Right cardiac atrium (tissue), 5 donors: ENCODE measurements at regions not wholly inside any gene's neighbourhood (a gene's known extent, or its start where the extent isn't known, plus 50 kb on each side); places are given as distances from the start of the nearest gene placed in this dataset.

Experiments used
- ATAC-seq, 2 donors: fragments of 200-7000 bp; cut with Tn5 transposase; one replicate each; pipeline versions ENCODE4 v1.8.0 to v1.9.1; 2020; ENCODE audit warnings: moderate library complexity in 2 of 2, mild to moderate bottlenecking in 1 of 2
- DNase-seq, 3 donors: peaks; one replicate each; pipeline ENCODE4 v3.0.0-alpha.2; 2020
- H3K27ac ChIP-seq: one replicate; pipeline ENCODE4 v1.5.1; 2013; ENCODE audit warnings: mild to moderate bottlenecking, low read length, control low read depth, moderate library complexity
- H3K27me3 ChIP-seq: one replicate; pipeline ENCODE4 v1.6.1; 2013; ENCODE audit not compliant: control insufficient read depth, insufficient read depth
- H3K4me1 ChIP-seq: one replicate; pipeline ENCODE4 v1.6.1; 2013; ENCODE audit warnings: low read length; ENCODE audit not compliant: control insufficient read depth, insufficient read depth
- H3K4me3 ChIP-seq: one replicate; pipeline ENCODE4 v1.5.1; 2013; ENCODE audit warnings: low read length, control low read depth
- H3K9me3 ChIP-seq: one replicate; pipeline ENCODE4 v1.6.1; 2013; ENCODE audit warnings: low read length; ENCODE audit not compliant: control insufficient read depth
- WGBS: extraction: QIAGEN DNeasy Blood & Tissue Kit; methylation state at CpG from one replicate; pipeline ENCODE4 v1.1.7; 2013; 5-methylcytosine and 5-hydroxymethylcytosine counted together
- intact Hi-C, 4 donors: fragments of 100-400 bp; cut with DNase I; formaldehyde crosslinking; loops; one replicate each; pipeline versions ENCODE4 v1.11.0 to v1.14.0; 2022 to 2023
- donor health status: healthy with polysubstance abuse.
- donor health status: DM: no; HTN: yes; CAD: no.
- donor health status: DM: no; HTN: no; CAD: no.
- donor health status: DM: no; HTN: yes; CAD: no; lungs with severe emphysema.
- donor health status: DM: yes; HTN: yes; CAD: no.

DNA sequence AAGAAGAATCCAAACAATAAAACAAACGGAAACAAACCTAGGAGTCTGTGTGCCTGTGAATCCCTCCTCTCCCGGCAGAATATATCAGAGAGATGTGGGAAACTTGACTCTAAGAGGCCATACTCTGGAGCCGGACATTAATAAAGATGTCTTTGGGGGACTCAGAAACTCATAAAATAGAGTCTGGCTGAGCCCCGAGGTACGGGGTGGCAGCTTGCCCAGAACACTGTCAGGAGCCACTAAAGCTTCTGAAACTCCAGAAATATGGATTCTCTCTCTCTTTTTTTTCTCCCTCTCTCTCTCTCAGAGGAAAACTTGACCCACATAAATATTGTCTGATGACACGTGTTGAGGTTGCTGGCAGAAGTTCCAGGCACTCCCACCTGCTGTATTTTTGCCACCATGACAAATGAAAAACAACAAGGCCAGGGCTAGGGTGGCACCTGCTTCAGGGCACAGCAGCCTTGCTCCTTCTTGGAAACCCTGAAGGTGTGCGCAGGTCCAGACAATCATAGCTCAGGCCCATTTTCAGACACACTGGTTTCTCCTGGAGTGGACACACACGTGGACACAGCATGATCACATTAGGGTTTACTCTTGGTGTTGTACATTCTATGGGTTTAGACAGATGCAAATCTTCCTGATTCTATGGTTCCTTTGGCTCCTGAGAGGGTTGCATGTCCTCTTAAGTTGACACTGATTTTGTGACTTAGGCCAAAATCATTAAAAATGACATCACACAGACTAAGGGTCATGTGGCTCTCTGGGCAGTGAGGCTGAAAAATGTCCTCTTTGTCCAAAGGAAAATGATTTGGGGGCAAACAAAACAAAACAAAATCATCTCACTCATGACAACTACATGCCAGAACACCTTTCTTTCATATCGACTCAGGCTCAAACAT, 282.6 kb upstream of the IRX3 start:
- Histone ChIP-seq H3K27ac (no peak overlapping the region), H3K4me1 (peaks cover 2% of the 10 kb centered on the region), H3K4me3 (no peak overlapping the region), H3K27me3 (no peaks in the 10 kb centered on the region), H3K9me3 (no peaks in the 10 kb centered on the region)
- ATAC-seq (no peak), DNase-seq (peak in 1 of 3 donors; percentile 66)
- intact Hi-C loops = no loop called here
- WGBS = 60% methylated on average over 9 of the region's 9 CpGs

- H3K4me3 ChIP-seq = no peak overlapping the region
- 84% methylated on average over 4 of the region's 4 CpGs for WGBS
- H3K27me3 ChIP-seq = no peaks in the 10 kb centered on the region
- intact Hi-C loops = no loop called here
- no peaks in the 10 kb centered on the region for H3K9me3 ChIP-seq
- no peak overlapping the region for H3K27ac ChIP-seq
- ATAC-seq (no peak), DNase-seq (no peak)
- H3K4me1 ChIP-seq = peaks cover 2% of the 10 kb centered on the region
Measured at GRCh38 chr16:54564841-54565240, 278.3 kb upstream of the IRX3 start.

GRCh38 chr16:54554581-54554980, 268.0 kb upstream of the IRX3 start:
- no peak for ATAC-seq
- no peak for DNase-seq
- Histone ChIP-seq H3K27me3 (no peaks in the 10 kb centered on the region), H3K9me3 (no peaks in the 10 kb centered on the region), H3K27ac (no peak overlapping the region), H3K4me1 (no peaks in the 10 kb centered on the region), H3K4me3 (no peak overlapping the region)
- intact Hi-C loops = no loop called here
- WGBS = 82% methylated on average over 3 of the region's 3 CpGs

- H3K27me3 ChIP-seq = no peaks in the 10 kb centered on the region
- ATAC-seq (no peak), DNase-seq (no peak)
- intact Hi-C loops = no loop called here
- no peak overlapping the region for H3K27ac ChIP-seq
- 89% methylated on average over 7 of the region's 7 CpGs for WGBS
- H3K4me1 ChIP-seq = no peaks in the 10 kb centered on the region
- no peak overlapping the region for H3K4me3 ChIP-seq
- H3K9me3 ChIP-seq = no peaks in the 10 kb centered on the region
Measured at GRCh38 chr16:54548281-54548680, 261.7 kb upstream of the IRX3 start.

DNA sequence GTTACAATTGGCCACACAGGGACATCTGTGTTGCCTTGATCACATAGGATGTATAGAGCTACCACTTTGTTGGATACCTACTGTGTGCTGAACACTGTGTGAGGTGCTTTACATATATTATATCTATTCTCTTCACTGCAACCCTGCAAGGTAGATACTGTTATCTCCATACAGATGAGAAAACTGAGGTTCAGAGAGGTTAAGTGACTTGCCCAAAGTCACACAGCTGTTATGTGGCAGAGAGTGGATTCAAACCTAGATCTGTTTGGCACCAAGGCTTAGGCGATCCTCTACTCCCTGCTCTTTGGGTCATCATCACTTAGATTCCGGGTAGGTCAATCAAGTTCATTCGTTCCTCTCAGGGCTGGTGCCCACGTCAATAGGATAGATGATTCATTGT, 260.5 kb upstream of the IRX3 start:
- Histone ChIP-seq H3K4me3 (no peak overlapping the region), H3K4me1 (no peaks in the 10 kb centered on the region), H3K27ac (no peak overlapping the region), H3K9me3 (no peaks in the 10 kb centered on the region), H3K27me3 (no peaks in the 10 kb centered on the region)
- ATAC-seq (no peak), DNase-seq (no peak)
- intact Hi-C loops = no loop called here
- WGBS = 73% methylated on average over 4 of the region's 4 CpGs

DNA sequence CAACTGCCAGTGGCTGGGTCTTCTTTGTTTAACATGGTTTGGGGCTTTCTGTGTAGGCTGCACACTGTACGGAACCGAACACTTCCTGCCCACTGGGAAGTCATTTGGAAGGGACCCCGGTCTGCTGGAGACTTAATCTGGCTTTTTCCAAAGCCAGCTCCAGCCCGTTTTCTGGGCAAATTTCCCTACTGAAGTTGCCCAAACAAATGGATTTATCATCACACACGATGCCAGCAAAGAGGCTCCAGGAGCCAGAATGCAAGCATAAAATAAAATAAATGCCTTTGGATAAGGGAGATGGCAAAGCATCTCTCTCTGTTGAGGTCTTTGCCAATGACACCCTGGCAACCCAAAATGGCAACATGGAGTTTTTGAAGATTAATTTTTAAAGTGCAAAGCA, 259.9 kb upstream of the IRX3 start:
- no peaks in the 10 kb centered on the region for H3K27me3 ChIP-seq
- no peaks in the 10 kb centered on the region for H3K4me1 ChIP-seq
- DNase-seq = peak in 2 of 3 donors; percentile 47 to 49
- no peak overlapping the region for H3K27ac ChIP-seq
- intact Hi-C loops = no loop called here
- ATAC-seq = no peak
- H3K4me3 ChIP-seq = no peak overlapping the region
- no peaks in the 10 kb centered on the region for H3K9me3 ChIP-seq
- WGBS = 23% methylated on average over 5 of the region's 5 CpGs

- no peak for DNase-seq
- 44% methylated on average over 14 of the region's 14 CpGs for WGBS
- no peak overlapping the region for H3K27ac ChIP-seq
- H3K27me3 ChIP-seq = no peaks in the 10 kb centered on the region
- H3K4me1 ChIP-seq = no peaks in the 10 kb centered on the region
- H3K4me3 ChIP-seq = no peak overlapping the region
- ATAC-seq = no peak
- H3K9me3 ChIP-seq = no peaks in the 10 kb centered on the region
- intact Hi-C loops = no loop called here
Measured at GRCh38 chr16:54545854-54546511, 259.4 kb upstream of the IRX3 start.

DNA sequence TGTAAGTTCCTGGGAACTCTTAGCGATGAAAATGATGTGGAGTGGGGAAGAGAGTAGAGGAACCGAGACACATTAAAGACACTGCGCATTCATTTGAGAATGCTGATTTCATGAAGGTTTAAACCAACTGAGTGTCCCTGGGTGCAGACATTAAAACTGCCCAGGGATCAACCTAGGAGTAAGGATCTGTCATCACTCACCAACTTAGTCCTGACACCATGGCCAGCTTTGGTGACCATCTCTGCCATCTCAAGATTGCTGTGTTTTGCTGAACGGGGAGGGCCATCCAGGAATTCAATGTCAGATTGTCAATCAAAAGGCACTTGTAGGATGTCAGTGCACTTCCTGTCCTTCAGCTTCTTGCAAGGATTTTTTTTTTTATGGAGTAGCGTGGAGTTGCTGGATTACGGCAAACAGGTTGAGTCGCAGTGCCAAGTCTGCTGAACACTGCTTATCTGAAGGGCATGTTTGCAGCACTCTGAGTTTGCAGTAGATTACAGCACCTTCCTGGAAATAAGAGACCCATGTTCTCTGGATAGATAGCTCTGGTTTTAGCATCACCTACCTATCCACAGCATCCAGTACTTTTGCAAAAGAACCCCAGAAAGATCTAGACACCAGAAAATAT, 258.1 kb upstream of the IRX3 start:
- H3K27ac ChIP-seq = no peak overlapping the region
- 56% methylated on average over 7 of the region's 7 CpGs for WGBS
- no peaks in the 10 kb centered on the region for H3K4me1 ChIP-seq
- no peaks in the 10 kb centered on the region for H3K27me3 ChIP-seq
- DNase-seq = no peak
- ATAC-seq = no peak
- H3K4me3 ChIP-seq = no peak overlapping the region
- H3K9me3 ChIP-seq = no peaks in the 10 kb centered on the region
- intact Hi-C loops = no loop called here

DNA sequence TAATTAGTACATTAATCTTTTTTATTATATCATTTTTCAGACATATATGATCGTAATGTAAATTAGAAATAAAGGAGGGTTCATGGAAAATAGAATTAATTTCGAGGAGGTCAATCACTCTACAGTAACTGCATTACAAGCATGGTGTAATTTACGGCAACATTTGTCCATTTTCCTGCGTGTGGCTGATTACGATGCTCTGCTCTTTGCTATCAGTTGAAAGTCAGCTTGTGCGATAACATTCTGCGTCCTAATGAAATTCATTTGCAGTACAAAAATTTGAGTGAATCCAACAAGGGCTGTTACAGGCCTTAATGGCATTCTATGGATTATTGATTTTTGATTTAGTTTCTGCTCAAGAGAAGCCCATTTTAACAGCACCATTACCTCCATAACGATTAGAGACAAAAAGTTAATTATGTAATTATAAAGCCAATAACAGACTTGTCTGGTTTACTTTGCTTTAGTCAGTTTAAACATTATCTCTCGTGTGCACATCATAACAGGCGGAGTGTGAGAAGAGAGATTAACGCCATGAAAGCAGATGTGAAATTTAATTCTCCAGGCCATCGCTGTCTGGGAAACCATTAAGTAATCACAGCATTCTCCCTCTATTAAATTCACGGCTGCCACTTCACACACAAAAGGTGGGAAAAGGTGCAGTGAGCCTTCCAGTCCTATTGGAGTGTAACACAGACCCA, 256.4 kb upstream of the IRX3 start:
- 68% methylated on average over 13 of the region's 13 CpGs for WGBS
- H3K4me1 ChIP-seq = no peaks in the 10 kb centered on the region
- no peaks in the 10 kb centered on the region for H3K27me3 ChIP-seq
- no peak overlapping the region for H3K27ac ChIP-seq
- DNase-seq = no peak
- no peak overlapping the region for H3K4me3 ChIP-seq
- intact Hi-C loops = no loop called here
- H3K9me3 ChIP-seq = no peaks in the 10 kb centered on the region
- no peak for ATAC-seq

GRCh38 chr16:54540525-54541180, 254.1 kb upstream of the IRX3 start:
- Histone ChIP-seq H3K27ac (no peak overlapping the region), H3K9me3 (no peaks in the 10 kb centered on the region), H3K27me3 (no peaks in the 10 kb centered on the region), H3K4me1 (no peaks in the 10 kb centered on the region), H3K4me3 (no peak overlapping the region)
- no peak for ATAC-seq
- no peak for DNase-seq
- whole genome bisulfite sequencing = 87% methylated on average over 15 of the region's 15 CpGs
- intact Hi-C loops = no loop called here
